Astrocyte (in vitro differentiated cells and primary cell): ENCODE measurements at regions not wholly inside any gene's neighbourhood (a gene's known extent, or its start where the extent isn't known, plus 50 kb on each side); places are given as distances from the start of the nearest gene placed in this dataset.
A peak's percentile ranks its signal among the peaks of the same experiment; 100 is the strongest.

Experiments used
- DNase-seq: peaks from one replicate; pipeline ENCODE4 v3.0.0-alpha.2; 2010; ENCODE audit warnings: low read depth
- FAIRE-seq: peaks from 2 replicates; lab custom pipeline; 2011; peaks lifted over from hg19 to GRCh38; lab: Jason Lieb, UNC
- H2AFZ ChIP-seq: 2 replicates; pipeline ENCODE4 v1.6.0; 2012; ENCODE audit warnings: low read depth, low read length, inconsistent platforms
- H3K27ac ChIP-seq: 2 replicates; pipeline ENCODE4 v1.5.1; 2011; ENCODE audit warnings: low read depth, low read length, inconsistent platforms
- H3K27me3 ChIP-seq: 2 replicates; pipeline ENCODE4 v1.6.0; 2011; ENCODE audit warnings: low read length, inconsistent platforms; ENCODE audit not compliant: insufficient read depth
- H3K36me3 ChIP-seq: 2 replicates; pipeline ENCODE4 v1.5.1; 2011; ENCODE audit warnings: low read length, inconsistent platforms; ENCODE audit not compliant: insufficient read depth
- H3K4me1 ChIP-seq: 2 replicates; pipeline ENCODE4 v1.5.1; 2011; ENCODE audit warnings: low read length, inconsistent platforms; ENCODE audit not compliant: insufficient read depth
- H3K4me2 ChIP-seq: 2 replicates; pipeline ENCODE4 v1.6.0; 2012; ENCODE audit warnings: low read length, inconsistent platforms
- H3K4me3 ChIP-seq: 2 replicates; pipeline ENCODE4 v1.5.1; 2011; ENCODE audit warnings: low read depth, mild to moderate bottlenecking, low read length, inconsistent platforms; ENCODE audit not compliant: insufficient read depth
- H3K79me2 ChIP-seq: 2 replicates; pipeline ENCODE4 v1.6.0; 2012; ENCODE audit warnings: mild to moderate bottlenecking, low read length, inconsistent platforms; ENCODE audit not compliant: insufficient read depth
- H3K9ac ChIP-seq: 2 replicates; pipeline ENCODE4 v1.6.0; 2012; ENCODE audit warnings: mild to moderate bottlenecking, low read length, inconsistent platforms
- H3K9me3 ChIP-seq: 2 replicates; pipeline ENCODE4 v1.5.1; 2012; ENCODE audit warnings: low read depth, mild to moderate bottlenecking, low read length, inconsistent platforms; ENCODE audit not compliant: insufficient read depth
- H4K20me1 ChIP-seq: 2 replicates; pipeline ENCODE4 v1.6.0; 2012; ENCODE audit warnings: low read length, inconsistent platforms; ENCODE audit not compliant: insufficient read depth
- H3K27ac Mint-ChIP-seq: one replicate; pipeline ENCODE4 v1.8.0; 2021; ENCODE audit warnings: mild to moderate bottlenecking, mixed read lengths; ENCODE audit not compliant: unreplicated experiment
- H3K27me3 Mint-ChIP-seq: one replicate; pipeline ENCODE4 v1.8.0; 2021; ENCODE audit warnings: low read depth, mixed read lengths; ENCODE audit not compliant: unreplicated experiment
- H3K36me3 Mint-ChIP-seq: one replicate; pipeline ENCODE4 v1.8.0; 2021; ENCODE audit warnings: low read depth, mixed read lengths; ENCODE audit not compliant: unreplicated experiment
- H3K4me1 Mint-ChIP-seq: one replicate; pipeline ENCODE4 v1.8.0; 2021; ENCODE audit warnings: low read depth, mixed read lengths; ENCODE audit not compliant: unreplicated experiment
- H3K4me3 Mint-ChIP-seq: one replicate; pipeline ENCODE4 v1.8.0; 2021; ENCODE audit warnings: mild to moderate bottlenecking, moderate library complexity, mixed read lengths; ENCODE audit not compliant: unreplicated experiment
- H3K9me3 Mint-ChIP-seq: one replicate; pipeline ENCODE4 v1.8.0; 2021; ENCODE audit warnings: mild to moderate bottlenecking, mixed read lengths; ENCODE audit not compliant: unreplicated experiment
- CTCF ChIP-seq: IDR thresholded peaks from 2 replicates; pipeline ENCODE4 v1.5.1; 2011; ENCODE audit warnings: low read depth, mild to moderate bottlenecking, inconsistent platforms, low read length, moderate library complexity; ENCODE audit not compliant: insufficient read depth
- EZH2 ChIP-seq: IDR thresholded peaks from 2 replicates; pipeline ENCODE4 v1.6.1; 2012; ENCODE audit warnings: mild to moderate bottlenecking, low read length, inconsistent platforms; ENCODE audit not compliant: insufficient read depth

GRCh38 chr12:60487284-60487683, 891.5 kb downstream of the SLC16A7 start:
- FAIRE-seq (no peak), DNase-seq (no peak)
- Histone ChIP-seq H3K9me3 (no peaks in the 10 kb centered on the region), H3K4me1 (no peaks in the 10 kb centered on the region), H2AFZ (no peak overlapping the region), H3K27me3 (no peaks in the 10 kb centered on the region), H3K27ac (no peak overlapping the region), H3K36me3 (no peaks in the 10 kb centered on the region), H3K4me3 (no peak overlapping the region), H3K9ac (no peak overlapping the region), H3K4me2 (no peak overlapping the region), H3K79me2 (no peaks in the 10 kb centered on the region), H4K20me1 (no peaks in the 10 kb centered on the region)
- Mint-ChIP-seq H3K36me3 (no peaks in the 10 kb centered on the region), H3K4me1 (no peaks in the 10 kb centered on the region), H3K4me3 (no peak overlapping the region), H3K9me3 (peaks cover 2% of the 10 kb centered on the region), H3K27me3 (no peaks in the 10 kb centered on the region), H3K27ac (no peak overlapping the region)
- no peak for TF ChIP-seq CTCF
- TF ChIP-seq EZH2: no peak

GRCh38 chr12:60489071-60489470, 893.2 kb downstream of the SLC16A7 start:
- H3K79me2 ChIP-seq: no peaks in the 10 kb centered on the region
- DNase-seq: no peak
- no peaks in the 10 kb centered on the region for H3K27me3 Mint-ChIP-seq
- H3K36me3 ChIP-seq: no peaks in the 10 kb centered on the region
- no peak overlapping the region for H3K4me3 Mint-ChIP-seq
- no peaks in the 10 kb centered on the region for H3K4me1 Mint-ChIP-seq
- H3K27ac Mint-ChIP-seq: no peak overlapping the region
- TF ChIP-seq CTCF: no peak
- TF ChIP-seq EZH2: no peak
- FAIRE-seq: no peak
- H3K27ac ChIP-seq: no peak overlapping the region
- H3K9me3 ChIP-seq: no peaks in the 10 kb centered on the region
- no peak overlapping the region for H3K9ac ChIP-seq
- no peak overlapping the region for H2AFZ ChIP-seq
- H3K27me3 ChIP-seq: no peaks in the 10 kb centered on the region
- no peaks in the 10 kb centered on the region for H3K4me1 ChIP-seq
- H3K9me3 Mint-ChIP-seq: no peaks in the 10 kb centered on the region
- no peak overlapping the region for H3K4me2 ChIP-seq
- H3K36me3 Mint-ChIP-seq: no peaks in the 10 kb centered on the region
- no peaks in the 10 kb centered on the region for H4K20me1 ChIP-seq
- H3K4me3 ChIP-seq: no peak overlapping the region

- Mint-ChIP-seq H3K27ac (no peak overlapping the region), H3K9me3 (no peaks in the 10 kb centered on the region), H3K36me3 (no peaks in the 10 kb centered on the region), H3K4me3 (no peak overlapping the region), H3K27me3 (no peaks in the 10 kb centered on the region), H3K4me1 (no peaks in the 10 kb centered on the region)
- Histone ChIP-seq H3K9me3 (no peaks in the 10 kb centered on the region), H3K27ac (no peak overlapping the region), H3K4me3 (no peak overlapping the region), H3K4me2 (no peak overlapping the region), H3K9ac (no peak overlapping the region), H3K36me3 (no peaks in the 10 kb centered on the region), H3K4me1 (no peaks in the 10 kb centered on the region), H2AFZ (peak overlapping the region; percentile 56), H3K27me3 (no peaks in the 10 kb centered on the region), H4K20me1 (no peaks in the 10 kb centered on the region), H3K79me2 (no peaks in the 10 kb centered on the region)
- TF ChIP-seq EZH2 (no peak), CTCF (peak; percentile 74)
- DNase-seq (peak; percentile 26), FAIRE-seq (peak; percentile 80)
These were observed 898.4 kb downstream of the SLC16A7 start for GRCh38 chr12:60494244-60494643.
